EH (cell line): ENCODE measurements at regions not wholly inside any gene's neighbourhood (a gene's known extent, or its start where the extent isn't known, plus 50 kb on each side); places are given as distances from the start of the nearest gene placed in this dataset.

Experiments
- DNase-seq: peaks from one replicate; pipeline ENCODE4 v3.0.0-alpha.2; 2015; ENCODE audit warnings: low read depth

DNA sequence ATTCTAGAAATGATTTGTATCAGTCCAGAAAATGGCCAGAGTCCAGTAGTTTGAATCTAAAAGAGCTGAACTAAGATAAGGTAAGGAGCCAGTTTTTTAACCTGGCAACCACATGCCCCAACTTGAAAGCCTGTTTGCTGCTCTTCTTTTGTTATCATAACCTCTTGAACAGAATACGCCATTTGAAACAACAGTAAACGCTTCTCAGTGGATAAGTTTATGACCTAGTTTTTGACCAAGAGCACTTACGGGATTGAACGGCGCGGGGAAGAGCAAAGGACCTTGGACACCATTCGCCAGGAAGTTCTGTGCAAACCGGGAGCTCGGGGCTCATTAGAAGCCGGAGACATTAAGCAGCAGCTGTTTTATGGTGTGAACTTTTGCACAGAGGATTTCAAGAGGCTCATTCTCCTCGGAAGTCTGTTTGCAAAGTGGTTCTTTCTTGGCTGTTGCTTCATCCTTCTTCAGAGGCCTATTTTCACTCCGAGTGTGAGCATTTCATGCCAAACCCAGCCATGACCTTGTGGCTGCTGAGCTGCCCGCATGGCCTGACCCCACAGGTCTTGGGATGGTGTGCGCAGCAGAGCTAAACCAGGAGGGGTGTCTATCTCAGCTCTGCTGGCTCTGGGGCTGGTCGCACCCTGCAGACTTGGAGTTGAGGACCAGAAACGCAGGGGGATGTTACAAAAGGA is 215.1 kb downstream of the SOX4 start:
- DNase-seq, result no peak

DNA sequence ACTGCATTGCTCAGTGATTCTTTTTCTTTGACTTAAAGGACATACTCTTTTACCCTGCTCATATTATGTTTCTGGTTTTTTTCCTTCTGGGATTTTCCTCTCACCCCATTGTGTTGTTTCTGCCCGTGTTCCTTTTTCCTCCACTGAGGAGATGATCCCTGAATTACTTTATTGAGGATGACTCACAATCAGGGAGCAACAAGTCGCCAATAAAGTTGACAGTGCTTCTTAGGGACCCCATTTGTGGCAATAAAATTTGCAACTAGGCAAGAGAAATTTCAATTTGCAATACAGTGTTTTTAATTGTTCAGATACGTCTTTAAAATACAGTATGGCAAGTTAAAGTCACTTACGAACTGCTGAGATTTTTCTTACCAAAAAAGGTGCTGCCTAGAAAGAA is 217.9 kb downstream of the SOX4 start:
- no peak for DNase-seq

DNA sequence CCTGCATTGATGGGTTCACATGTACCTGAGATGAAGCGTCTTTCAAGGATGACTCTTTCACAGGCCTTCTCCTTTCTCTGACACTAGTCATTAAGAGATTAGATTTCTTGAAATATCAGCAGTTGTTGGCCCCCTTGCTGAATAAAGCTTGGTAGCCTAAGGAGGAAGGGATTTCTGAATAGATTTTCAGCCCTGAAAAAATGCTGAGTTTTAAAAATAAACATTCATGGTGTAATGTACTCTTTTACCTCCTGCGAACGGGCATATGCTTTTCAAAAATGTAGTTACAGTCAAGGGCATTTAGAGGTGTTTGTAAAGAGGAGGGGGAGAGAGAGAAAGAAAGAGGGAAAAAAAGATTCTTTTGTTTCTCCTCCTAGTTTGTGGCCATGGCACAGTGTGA is 222.7 kb downstream of the SOX4 start:
- no peak for DNase-seq

DNA sequence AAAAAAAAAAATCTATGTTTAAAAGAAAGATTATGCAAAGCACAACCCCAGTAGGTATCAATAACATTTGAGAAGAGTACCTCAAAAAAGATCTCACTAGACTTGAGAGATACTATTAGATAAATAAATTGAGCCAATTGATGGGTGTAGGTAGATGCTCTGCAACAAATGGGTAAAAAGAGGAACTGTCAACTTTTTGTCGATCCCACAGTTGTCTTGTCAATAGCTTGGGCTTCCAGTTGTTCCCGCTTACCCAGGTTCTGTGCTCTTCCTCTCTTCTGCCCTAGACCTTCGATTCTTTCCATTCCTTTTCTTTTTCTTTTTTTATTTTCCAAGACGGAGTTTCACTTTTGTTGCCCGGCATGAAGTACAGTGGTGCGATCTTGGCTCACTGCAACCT is 226.9 kb downstream of the SOX4 start:
- no peak for DNase-seq

DNA sequence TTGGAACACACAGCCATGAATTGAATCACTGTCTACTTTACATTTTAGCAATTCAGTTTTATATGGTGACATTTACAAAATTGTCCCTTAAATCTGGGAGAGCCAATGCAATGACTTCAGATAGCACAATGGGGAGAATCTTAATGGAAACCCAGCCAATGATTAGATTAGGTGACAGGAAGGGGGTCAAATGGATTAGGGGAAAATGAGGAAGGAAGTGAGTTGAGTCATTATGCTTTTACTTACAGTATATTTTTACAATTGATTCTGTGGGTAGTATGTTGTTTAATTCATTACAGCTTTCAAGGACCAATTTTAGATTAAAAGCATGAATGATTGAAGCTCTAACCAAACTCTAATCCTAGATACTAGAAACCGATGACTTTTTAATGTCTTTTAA is 229.8 kb downstream of the SOX4 start:
- no peak for DNase-seq

DNA sequence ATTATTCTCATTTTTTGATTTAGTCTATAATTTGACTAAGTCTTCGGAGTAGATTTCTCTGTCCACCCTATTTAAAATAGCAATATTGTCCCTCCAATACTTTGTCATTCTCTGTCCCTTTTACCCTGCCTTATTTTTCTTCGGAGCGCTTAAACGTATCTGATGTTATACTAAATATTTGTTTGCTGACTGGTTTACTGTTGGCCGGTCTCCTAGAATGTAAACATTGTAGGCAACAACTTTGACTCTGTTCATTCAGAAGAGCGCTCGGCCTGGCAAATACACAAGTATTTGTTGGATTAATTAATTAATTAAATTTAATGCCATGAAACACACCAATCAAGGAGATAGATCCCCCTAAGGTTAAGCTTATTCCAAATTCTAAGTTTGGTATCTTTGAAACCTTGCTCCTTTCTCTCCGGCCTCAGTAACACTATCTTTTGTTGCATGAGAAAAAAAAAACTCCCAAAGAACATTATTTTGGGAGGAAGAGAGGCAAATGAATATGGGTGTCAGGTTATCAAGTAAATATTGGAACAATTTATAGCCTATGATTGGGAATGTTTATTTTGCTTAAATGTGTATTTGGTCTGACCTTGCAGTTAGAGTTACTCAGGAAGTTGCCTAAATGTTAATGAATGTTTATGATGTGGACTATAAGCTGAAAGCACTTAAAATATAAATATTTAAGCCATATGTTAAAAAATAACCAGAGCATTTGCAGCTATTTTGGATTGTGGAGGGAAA is 231.1 kb downstream of the SOX4 start:
- no peak for DNase-seq

DNA sequence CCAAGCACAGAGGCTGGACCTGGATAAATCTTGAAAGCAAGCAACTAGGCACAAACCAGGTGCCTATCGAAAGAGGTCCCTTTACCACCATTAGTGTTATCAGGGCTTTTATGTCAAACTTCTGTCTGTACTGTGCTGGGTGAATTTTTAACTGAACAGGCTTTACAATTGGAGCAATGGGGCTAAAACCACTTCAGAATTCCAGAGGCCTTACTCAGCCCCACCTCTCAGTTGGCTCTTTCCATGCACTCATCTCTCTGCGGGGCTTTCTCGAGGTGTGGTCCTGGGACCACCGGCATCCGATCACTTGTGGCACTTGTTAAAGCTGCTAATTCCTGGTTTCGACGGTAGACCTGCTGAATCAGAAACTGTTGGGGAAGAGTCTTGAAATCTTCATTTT is 232.5 kb downstream of the SOX4 start:
- DNase-seq, result peak; percentile 12

DNA sequence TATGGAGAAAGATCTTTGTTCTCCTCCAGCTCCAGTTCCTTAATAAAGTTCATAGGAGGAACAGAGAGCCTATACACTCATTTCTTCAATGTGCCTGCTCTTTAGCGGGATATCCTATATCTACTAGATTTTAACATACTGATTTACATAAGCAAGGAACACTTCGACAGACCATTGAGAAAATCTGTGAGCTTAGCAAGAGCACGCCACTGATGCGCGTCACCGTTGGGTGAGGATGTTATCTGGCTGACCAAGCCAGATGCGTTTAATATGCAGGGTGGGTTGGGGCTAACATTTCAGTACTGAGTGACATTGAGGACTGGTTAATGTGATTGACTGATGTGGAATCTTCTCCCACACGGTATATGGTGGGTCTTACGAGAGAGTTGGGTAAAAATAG is 233.4 kb downstream of the SOX4 start:
- DNase-seq, result no peak

DNA sequence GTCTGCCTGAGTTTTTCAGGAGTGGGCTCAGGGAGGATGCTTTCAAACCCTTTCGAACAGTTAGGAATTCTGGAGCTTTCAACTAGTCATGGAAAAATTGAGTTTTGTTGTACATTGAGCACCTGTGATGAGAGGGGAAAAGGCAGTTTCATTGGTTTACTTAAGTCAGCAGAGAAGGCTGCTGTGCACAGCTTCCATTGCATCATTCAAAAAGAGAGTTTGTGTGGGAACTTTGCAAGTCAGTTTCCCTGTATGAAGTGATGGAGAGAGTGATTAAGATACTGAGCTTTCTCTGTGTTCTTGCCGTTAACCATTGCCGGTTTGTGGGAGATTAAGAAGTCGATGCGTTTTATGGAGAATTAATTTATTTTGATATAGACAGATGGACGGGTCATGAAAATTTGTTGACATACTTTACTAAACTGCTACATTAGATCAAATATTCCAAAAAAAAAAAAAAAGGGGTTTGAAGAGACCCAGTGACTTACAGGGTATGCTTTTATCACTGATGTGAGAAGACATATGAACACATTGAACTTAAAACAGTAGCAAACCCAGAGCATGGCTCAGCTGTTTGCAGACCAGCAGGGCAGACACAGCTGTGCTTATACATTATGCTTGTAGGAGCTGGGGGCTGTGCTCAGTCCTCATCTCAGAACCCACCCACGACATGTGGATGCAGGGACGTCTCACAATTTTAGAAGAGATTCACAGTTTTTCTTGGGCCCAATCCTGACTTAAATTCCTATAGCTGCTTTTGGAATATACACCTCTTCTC is 234.1 kb downstream of the SOX4 start:
- DNase-seq, result no peak

DNA sequence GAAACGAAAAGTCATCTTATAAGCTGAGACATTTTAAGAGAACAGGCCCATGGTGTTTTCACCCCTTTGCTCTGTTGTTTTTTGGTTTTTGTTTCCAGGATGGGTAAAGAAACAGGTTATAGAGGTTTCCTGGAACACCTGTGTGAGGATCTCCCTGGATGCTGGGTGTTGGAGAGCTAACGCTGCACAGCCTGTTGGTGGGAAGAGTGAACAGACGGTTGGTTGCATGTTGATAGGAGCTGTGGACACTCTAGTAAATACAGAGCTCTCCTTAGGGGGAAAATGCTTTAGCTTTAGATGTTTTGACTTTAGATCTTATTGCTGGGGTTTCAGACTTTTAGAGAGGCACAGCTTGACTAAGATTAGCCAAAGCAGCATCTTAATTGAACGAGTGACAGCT is 235.2 kb downstream of the SOX4 start:
- no peak for DNase-seq

DNA sequence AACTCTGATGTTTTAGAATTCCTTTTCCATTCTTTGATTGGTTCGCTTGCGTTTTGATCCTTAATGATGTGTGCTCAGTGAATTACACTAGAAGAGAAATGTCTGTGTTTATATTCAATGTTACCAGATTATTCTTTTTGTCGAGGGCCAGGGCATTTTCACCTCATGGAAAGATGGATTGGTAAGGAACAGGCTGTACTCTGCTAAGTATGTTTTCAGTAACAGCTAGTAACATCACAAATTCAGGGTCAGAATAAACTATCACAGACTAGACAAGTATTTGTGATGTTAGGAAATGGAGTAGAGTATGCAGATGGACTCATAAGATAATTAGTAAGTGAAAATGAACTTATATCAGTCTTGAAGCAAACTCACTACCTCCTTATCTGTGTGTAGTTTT is 235.6 kb downstream of the SOX4 start:
- no peak for DNase-seq

DNA sequence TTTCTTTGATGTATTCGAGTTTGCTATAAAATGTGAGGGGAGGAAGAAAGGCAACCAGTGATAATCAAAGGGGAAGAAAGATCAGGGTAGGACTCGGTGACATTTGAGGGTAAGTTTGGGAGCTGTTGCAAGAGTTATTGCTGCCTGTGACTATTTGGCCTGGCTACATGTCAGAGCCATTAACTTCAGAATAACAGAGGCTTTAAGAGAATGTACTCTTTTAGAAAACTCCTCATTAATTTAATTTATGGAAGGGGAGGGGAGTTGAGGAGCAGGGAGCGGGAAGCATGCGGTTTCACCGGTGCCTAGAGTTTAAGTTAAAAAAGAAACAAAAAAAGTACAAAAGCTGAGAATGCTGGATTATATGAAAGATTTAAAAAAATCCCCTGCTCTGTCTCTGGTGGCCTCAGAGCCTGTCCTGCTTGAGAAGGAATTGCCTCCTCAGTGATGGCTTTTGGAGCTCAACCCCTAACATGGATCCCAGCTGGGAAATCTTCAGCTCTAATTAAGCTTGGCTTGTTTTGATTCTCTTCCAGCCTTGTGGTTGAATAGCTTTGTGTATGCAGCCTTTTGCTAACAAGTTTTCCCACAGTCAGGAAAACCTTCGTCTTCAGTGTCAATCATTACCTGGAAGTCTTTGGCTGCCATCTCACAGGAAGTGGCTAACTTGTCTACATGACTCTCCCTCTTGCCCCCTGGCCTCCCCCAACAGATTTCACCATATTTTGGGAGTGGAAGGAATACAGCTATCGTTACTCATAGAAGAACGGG is 238.2 kb downstream of the SOX4 start:
- peak; percentile 87 for DNase-seq

DNA sequence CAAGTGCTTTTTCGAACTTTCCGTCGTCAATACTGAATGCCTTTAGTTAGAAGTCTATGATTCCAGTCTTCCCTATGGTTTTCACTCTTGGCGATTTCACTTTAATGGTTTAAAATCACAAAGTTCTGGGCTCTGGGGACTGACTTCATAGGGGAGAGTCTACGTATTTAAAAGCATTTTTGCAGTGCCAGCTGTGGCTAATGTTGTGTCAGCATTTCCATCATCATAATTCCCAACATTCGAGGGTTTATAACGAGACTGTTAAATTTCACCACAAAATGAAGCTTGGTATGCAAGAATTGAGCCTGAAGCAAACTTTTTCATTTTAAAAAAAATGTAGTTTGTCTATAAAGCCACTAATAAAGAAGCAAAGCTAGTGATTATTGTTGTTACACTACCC is 242.7 kb downstream of the SOX4 start:
- peak; percentile 77 for DNase-seq

DNA sequence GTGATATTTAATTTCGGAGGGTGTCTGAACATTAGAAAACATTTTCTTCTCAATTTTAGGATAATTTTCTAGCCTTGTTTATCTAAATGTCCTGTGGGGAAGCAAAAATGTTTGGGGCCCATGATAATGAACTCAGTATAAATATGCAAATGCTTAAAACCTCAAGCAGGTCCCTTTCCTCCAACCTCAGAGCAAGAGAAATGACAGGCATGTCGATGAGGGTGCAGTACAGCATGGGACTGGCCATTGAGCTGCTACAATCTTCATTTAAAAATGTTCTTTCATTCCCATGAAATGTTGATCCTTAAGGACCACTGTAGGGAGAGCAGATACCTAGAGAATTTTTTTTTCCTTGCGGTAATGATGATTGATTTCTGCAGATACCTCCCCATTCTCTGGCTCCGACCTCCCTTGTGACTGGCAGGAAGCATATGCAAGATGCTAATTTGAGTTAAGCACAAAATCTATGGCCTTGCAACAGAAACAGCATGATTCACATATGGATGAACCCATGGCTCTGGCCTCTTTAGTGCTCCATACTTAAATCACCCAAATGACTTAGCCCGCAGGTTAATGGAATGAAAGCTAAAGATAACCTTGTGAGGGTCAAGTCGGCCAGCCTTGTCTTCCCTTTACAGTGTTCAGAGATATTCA is 243.3 kb downstream of the SOX4 start:
- DNase-seq, result no peak

DNA sequence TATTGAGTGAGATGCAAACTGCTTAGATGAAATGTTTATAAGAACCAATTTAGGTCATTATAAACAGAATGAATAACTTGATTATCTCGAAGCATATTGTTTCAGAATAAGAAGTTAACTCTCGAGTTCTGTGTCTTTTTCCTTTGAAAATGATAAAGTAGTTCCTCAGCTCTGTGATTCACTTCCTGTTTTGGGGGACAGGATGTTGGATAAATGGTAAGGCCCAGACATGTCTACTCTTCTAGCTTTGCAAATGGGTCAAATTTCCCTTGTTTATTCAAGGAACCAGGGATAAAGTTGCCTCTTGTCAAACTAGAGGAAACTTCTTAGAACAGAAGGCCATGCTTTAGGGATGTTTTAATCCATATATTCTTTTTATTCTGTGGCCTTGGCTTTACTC is 246.9 kb downstream of the SOX4 start:
- DNase-seq, result peak; percentile 49

DNA sequence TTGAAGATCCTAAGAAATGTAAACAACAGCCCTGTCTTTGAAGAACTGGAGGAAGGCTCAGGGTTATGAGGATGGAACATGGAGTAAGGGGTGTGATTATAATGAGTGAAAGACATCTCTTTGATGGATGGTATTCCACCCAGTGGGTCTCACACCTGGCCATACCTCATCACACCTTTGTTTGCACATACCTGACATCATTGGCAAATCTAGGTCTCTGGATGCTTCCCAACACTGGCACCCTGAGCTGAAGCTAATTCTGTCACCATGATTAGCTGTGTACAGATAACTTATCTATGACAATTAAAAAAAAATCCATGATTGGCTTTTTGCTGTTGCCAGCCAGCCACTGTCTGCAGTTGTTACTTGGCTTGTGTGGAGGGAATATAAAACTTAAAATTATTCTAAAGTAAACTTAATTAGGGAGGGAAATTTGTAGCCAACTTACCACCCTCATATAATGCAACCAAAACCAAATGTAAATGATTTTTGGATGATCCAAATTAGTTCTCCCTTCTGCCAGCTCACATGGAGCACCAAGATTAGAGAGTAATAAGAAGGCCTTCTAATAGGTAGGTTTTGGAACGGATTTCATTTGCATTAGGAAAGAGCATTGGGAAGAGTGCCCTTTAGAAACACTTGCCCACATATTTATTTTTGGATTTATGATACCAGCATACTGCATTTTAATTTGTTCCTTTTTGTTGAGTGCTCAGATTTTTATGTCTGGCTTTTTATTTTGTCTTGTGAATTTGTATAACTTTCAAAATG is 249.5 kb downstream of the SOX4 start:
- DNase-seq, result no peak

DNA sequence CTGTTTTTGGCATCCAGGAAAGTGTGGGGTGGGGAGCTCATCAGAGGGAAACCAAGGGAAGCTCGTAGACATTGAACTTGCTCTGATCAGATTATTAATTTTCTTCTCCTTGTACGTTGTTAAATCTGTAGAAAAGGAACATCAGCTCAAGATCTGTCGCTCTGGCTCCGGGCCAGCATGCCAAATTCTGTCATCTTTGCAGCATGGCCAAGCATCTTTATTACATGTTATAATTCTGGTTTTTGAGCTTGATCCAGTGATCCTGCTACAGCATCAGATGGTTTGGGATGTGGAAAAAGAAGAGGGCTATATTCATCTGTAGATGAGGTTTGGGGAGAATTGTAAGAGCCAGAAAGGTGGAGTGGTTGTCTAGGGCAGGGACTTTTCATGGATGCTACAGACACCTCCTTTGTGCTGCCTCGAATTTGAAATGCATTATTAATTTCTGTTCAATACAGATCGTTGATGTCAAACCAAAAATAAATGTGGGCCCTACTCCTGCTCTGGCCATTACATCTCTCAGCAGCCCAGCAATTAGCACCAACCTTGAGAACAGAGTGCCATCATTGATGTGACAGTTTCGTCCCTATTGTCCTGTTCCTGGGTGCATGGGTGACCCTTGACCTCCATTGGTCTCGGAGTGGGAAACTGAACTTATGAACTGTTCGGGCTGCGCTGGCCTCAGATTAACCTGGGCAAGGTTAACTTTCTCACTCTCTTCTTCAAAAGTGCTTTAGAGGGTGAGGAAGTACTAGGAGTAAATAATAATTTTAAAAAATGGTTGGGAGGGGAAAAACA is 250.8 kb downstream of the SOX4 start:
- DNase-seq, result no peak

DNA sequence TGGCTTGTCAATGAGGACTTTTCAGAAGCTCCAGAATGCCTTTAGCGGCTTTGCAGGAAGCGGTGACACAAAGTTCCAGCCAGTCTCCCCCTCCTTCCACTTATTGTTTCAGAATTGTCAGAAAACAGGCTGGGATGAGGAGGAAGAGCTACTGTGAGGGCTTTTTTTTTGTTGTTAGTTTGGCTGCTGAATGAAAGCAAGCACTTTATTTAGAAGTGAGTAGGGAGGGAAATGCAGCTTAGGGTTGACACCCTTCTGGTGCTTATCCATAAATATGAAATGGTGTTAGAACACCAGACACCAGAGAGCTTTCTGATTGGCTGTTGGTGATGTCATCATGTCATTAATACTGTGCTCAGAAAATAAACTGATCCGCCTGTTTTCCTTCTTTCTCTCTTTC is 251.5 kb downstream of the SOX4 start:
- DNase-seq, result no peak

DNA sequence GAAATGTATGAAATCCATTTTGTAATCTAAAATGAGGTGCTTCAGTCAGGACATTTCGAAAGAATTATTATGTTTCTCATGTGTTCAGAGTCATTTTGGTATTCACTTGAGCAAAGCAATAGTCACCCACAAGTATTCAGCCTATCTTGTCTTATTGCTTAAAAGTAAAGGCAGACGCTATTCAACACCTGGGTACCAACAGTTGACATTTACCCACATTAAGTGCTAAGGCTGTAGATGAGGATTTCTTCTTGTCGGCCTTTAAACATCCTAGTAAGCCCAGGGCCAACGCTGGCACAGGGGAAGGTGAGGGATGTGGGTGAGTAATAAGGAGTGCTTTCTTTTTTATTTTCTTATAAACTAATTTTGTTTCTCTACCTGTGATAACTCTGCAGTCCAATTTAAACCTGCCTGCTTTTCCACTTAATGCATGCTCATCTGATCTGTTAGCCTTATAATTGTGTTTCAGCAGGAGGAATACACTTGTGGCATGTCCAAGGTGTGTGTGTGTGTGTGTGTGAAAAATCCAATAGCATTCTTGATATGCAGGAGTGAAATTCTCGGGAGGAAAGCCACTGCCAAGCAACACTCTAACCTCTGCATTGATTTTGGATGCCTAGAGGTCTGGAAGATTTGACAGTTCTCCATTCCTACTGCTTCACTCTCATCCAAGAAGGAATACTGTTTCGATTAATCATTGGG is 252.0 kb downstream of the SOX4 start:
- no peak for DNase-seq
